ENCODE measurements at regions not wholly inside any gene's neighbourhood (a gene's known extent, or its start where the extent isn't known, plus 50 kb on each side); places are given as distances from the start of the nearest gene placed in this dataset.

DNA sequence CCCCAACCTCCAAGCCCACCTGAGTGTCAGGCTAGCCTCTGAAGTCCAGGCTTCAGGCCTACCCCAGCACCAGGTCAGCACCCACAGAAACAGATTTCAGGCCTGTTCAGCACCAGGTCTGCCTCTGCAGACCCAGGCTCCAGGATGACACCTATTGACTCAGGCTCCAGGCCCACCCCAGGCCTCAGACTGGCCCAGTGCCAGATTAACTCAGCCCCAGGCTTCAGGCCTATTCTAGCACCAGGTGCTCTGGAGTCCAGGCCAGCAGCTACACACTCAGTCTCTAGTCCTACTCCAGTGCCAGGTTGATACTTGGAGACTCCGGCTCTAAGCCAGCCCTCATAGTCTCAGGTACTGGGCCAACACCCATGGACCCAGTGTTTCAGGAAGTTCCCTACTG is 541.7 kb upstream of the PBX1 start:
- H3K4me2 ChIP-seq (ENCODE audit: insufficient read depth, low read length), result no peak overlapping the region
- H3K79me2 ChIP-seq (ENCODE audit: control insufficient read depth, insufficient read depth, low read length), result no peaks in the 10 kb centered on the region
- no peak overlapping the region for H2AFZ ChIP-seq (ENCODE audit: low read depth, low read length)
- no peak overlapping the region for H3K27ac ChIP-seq (ENCODE audit: insufficient read depth, low read depth, low read length)
- no peaks in the 10 kb centered on the region for H3K9me1 ChIP-seq (replicated peaks; ENCODE audit: control insufficient read depth, extremely low read depth, insufficient read depth, low read length)
- DNase-seq (ENCODE audit: low read depth, low spot score), result no peak
- no TSS peak for BruUV-seq (replicated peaks)
- dilution Hi-C loops (cut with MboI; ENCODE audit: extremely low pct_ligation_motif_present, low sequenced_read_pairs), result no loop called here
- POLR2A ChIA-PET, result no interaction called here
- TF ChIP-seq, protein P1, sequence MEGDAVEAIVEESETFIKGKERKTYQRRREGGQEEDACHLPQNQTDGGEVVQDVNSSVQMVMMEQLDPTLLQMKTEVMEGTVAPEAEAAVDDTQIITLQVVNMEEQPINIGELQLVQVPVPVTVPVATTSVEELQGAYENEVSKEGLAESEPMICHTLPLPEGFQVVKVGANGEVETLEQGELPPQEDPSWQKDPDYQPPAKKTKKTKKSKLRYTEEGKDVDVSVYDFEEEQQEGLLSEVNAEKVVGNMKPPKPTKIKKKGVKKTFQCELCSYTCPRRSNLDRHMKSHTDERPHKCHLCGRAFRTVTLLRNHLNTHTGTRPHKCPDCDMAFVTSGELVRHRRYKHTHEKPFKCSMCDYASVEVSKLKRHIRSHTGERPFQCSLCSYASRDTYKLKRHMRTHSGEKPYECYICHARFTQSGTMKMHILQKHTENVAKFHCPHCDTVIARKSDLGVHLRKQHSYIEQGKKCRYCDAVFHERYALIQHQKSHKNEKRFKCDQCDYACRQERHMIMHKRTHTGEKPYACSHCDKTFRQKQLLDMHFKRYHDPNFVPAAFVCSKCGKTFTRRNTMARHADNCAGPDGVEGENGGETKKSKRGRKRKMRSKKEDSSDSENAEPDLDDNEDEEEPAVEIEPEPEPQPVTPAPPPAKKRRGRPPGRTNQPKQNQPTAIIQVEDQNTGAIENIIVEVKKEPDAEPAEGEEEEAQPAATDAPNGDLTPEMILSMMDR (IDR thresholded peaks at IDR 0.05; ENCODE audit: extremely low read depth in 1 of 2, insufficient read depth in 1 of 2, low read depth in 1 of 2, low read length in 2 of 2), result no peak
- TF ChIP-seq POLR2A (IDR thresholded peaks at IDR 0.05; ENCODE audit: low read depth, low read length) (no peak), JUN (IDR thresholded peaks at IDR 0.05; ENCODE audit: borderline replicate concordance, insufficient read depth, insufficient read length, low read depth) (no peak), EZH2 (IDR thresholded peaks at IDR 0.05; ENCODE audit: borderline replicate concordance, low read depth, low read length, severe bottlenecking) (no peak), FOS (IDR thresholded peaks at IDR 0.05; ENCODE audit: borderline replicate concordance, insufficient read depth, low read length) (no peak), POLR2AphosphoS5 (IDR thresholded peaks at IDR 0.05; ENCODE audit: insufficient read depth, low read depth, low read length) (no peak), GATA2 (IDR thresholded peaks at IDR 0.05; ENCODE audit: insufficient read depth, insufficient read length, low read depth, low read length) (no peak), MYC (IDR thresholded peaks at IDR 0.05; ENCODE audit: low read depth, low read length) (no peak), MAX (IDR thresholded peaks at IDR 0.05; ENCODE audit: insufficient read depth, insufficient read length) (no peak)
- no peaks in the 10 kb centered on the region for H3K9me3 ChIP-seq (replicated peaks; ENCODE audit: control insufficient read depth, insufficient read depth, low read length)
- H3K27me3 ChIP-seq (ENCODE audit: control insufficient read depth in 2 of 2, insufficient read depth in 2 of 2, low read length in 2 of 2), result no peaks in the 10 kb centered on the region
- no peaks in the 10 kb centered on the region for H3K36me3 ChIP-seq (ENCODE audit: control insufficient read depth in 2 of 2, extremely low read depth in 1 of 2, insufficient read depth in 2 of 2, low read length in 2 of 2)
- intact Hi-C loops (cut with micrococcal nuclease), result no loop called here
- H4K20me1 ChIP-seq (replicated peaks; ENCODE audit: control insufficient read depth, extremely low read depth, insufficient read depth, low read length), result no peaks in the 10 kb centered on the region
- H3K4me1 ChIP-seq (ENCODE audit: control insufficient read depth, extremely low read depth, insufficient read depth, low read length), result no peaks in the 10 kb centered on the region
- FAIRE-seq, result no peak
- CTCF ChIA-PET, result no interaction called here
- H3K4me3 ChIP-seq (replicated peaks in 1 of 3; ENCODE audit: insufficient read depth in 1 of 3, low read depth in 1 of 3, low read length in 3 of 3), result no peak overlapping the region
- no peak overlapping the region for H3K9ac ChIP-seq (replicated peaks; ENCODE audit: extremely low read depth, insufficient read depth, low read length)
